GM19452 (cell line): ENCODE measurements at regions not wholly inside any gene's neighbourhood (a gene's known extent, or its start where the extent isn't known, plus 50 kb on each side); places are given as distances from the start of the nearest gene placed in this dataset.
"Not testable (repeated sequence)": the region's sequence is repeated elsewhere in the genome, so short reads cannot be mapped to it uniquely, and the experiment has no call there.

Experiments
- ATAC-seq: cut with Tn5 transposase; IDR thresholded peaks from one replicate; pipeline ENCODE4 v1.9.1; 2021; ENCODE audit not compliant: unreplicated experiment

DNA sequence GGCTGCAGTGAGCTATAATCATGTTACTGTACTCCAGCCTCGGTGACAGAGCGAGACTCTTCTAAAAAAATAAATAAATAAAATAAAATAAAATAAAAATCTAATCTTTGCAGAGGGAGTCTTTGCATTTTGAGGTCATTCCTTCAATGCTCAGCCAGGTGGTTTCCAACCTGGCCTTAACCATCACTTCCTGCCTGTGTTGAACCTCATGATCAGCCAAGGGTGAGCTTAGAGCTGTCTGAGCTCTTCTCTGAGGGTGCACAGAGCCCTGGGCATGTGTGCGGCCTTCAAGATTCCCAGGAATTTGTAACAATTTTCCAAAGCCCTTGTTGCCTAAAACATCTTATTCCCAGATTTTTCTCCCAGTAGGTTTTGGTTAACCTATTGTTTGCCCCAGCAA, 94.3 kb downstream of the KCNJ12 start:
- not testable (repeated sequence) for ATAC-seq

- no peak for ATAC-seq
Measured at GRCh38 chr17:21470861-21471260, 94.7 kb downstream of the KCNJ12 start.

- ATAC-seq = no peak
Measured at GRCh38 chr17:21474815-21475214, 98.7 kb downstream of the KCNJ12 start.

- no peak for ATAC-seq
Measured at GRCh38 chr17:21475571-21475970, 99.4 kb downstream of the KCNJ12 start.

GRCh38 chr17:21476867-21477266, 100.7 kb downstream of the KCNJ12 start:
- no peak for ATAC-seq

DNA sequence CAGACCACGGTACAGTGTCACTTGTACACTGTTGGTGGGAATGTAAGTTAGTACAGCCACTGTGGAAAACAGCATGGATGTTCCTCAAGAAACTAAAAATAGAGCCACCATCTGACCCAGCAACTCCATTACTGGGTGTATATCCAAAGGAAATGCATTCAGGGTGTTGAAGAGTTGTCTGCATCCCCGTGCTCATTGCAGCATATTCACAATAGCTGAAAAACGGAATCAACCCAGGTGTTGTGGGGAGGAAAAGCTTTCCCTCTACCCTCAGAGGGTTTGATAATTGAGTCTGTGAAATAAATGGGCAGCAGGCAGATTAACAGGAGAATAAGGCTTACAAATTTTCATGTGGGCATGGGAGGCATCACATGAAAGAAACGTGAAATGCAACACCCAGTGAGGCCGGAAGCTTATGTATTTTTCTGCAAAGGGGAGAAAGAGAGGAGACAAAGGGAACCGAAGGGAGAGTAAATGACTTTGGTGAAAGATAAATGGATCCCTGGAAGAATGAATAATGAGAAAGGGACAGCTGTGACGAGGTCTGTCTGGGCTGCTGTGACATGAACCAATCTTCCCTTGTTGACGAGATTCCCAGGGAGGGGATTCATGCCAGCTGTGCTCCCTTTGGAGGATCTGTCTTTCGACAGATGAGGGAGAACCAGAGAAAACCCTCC, 106.2 kb downstream of the KCNJ12 start:
- no peak for ATAC-seq

GRCh38 chr17:21488043-21488442, 111.9 kb downstream of the KCNJ12 start:
- not testable (repeated sequence) for ATAC-seq

DNA sequence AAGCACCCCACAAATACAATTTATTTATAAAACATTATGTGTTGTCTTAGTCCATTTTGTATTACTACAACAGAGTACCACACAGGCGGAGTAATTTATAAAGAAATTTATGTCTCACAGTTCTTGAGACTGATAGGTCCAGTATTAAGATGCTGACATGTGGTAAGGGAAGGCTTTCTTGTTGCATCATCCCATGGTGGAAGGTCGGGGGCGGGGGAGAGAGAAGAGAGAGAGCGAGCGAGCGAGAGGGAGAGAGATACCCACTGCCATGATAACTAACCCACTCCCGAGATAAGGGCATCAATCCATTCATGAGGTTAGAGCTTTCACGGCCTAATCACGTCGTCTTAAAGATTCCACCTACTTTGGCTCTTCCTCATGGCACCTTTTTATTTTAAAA, 117.8 kb downstream of the KCNJ12 start:
- ATAC-seq = no peak

DNA sequence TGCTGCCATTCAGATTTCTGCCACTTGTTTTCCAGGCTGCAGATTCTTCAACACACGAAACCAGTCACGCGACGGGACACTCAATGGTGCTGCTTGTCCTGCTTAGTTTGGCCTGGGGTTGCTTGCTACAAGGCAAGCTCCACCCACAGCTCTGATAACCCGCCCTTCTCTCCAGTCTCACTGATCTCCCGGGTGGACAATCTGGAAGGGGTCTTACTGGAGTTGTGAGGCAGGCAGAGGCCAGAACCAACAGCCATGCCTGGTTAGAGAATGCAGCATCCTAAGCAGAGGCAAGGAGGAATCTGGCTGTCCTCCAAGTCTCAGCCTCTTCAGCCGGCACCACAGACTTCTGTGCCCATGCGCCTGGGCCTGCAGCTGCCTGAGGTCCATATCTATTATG, 119.1 kb downstream of the KCNJ12 start:
- no peak for ATAC-seq

GRCh38 chr17:21500064-21500463, 123.9 kb downstream of the KCNJ12 start:
- no peak for ATAC-seq

- ATAC-seq = not testable (repeated sequence)
Measured at GRCh38 chr17:21501927-21502700, 126.0 kb downstream of the KCNJ12 start.

DNA sequence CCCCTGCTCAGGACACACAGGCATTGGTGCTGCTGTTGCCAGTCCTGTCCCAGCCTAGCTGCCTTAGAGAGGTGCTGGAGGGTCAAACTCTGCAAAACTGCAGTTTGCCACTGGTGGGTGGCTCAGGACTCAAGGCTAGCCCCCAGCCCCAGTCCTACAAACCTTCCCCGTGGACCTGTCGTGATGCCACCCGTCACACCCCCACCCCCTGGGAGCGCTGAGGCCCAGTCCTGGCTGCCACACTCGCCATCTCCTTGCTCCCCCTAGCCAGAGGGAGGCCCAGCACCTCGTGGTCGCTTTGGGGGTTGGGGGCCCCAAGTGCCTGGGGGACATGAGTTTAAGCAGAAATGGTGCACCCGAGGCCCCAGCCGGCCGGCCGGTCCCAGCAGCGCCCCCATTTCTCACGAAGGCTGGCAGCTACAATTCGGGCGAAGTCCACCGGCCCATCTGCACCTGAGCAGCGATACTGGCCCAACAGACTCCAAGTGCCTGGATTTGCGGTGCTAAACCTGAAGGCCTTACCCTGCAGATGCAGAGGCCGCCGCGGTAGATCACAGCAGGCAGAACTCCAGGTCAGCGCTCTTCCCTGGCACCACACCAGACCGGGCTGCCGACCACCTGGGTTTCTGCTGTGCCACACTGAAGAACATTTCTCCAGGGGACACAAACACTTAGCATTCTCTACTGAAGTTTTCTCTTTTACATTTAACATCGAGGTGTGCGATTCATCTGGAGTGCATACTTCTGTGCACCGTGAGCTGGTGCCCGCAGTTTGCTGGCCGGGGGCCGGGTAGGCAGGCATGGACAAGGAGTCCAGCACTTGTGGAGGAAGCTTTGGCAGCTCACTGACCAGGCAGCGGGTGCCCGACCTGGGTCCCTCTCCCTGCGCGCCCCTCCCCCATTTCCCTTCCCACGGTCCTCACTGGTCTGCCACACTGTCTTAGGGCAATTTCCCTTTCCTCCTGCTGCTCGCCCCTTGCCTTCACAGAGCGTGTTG, 130.0 kb downstream of the KCNJ12 start:
- ATAC-seq = no peak

- not testable (repeated sequence) for ATAC-seq
Measured at GRCh38 chr17:21507806-21508205, 131.6 kb downstream of the KCNJ12 start.

GRCh38 chr17:21508211-21508610, 132.1 kb downstream of the KCNJ12 start:
- ATAC-seq = no peak

GRCh38 chr17:21509356-21509755, 133.2 kb downstream of the KCNJ12 start:
- ATAC-seq = not testable (repeated sequence)

GRCh38 chr17:21510686-21511362, 134.7 kb downstream of the KCNJ12 start:
- ATAC-seq = no peak

GRCh38 chr17:21511363-21512195, 135.4 kb downstream of the KCNJ12 start:
- ATAC-seq = no peak

- ATAC-seq = no peak
Measured at GRCh38 chr17:21512307-21513011, 136.3 kb downstream of the KCNJ12 start.

DNA sequence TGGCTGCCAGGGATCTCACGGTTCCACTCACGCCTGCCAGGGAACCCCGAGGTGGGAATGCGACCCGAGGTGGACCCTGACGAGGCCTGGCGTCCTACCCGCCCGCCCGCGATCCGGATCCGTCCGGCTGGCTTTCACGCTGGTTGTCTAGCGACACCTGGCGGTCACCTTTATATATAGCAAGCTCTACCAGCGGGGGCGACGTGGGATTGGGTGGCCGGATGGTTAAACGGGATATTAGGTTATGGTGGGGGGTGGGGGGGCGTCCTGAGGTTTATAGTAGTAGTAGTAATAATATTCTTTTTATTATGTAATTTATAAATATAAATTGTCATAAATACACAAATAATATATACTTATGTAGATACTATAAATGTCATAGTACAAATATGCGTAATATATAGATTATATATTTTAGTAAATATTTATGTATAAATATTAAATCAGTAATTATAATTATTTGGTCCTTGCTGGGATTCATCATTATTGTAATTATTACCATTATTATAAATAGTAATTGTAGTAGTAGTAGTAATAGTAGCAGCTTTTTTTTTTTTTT, 136.9 kb downstream of the KCNJ12 start:
- ATAC-seq = no peak
